Activated T-helper 2 cell treated with anti-CD3 and anti-CD28 coated beads, Interferon-gamma antibody, Interleukin-2, Interleukin-4, amounts not matched to agents 10 μg/mL and 5 μg/mL and 100 μg/mL, durations not matched to agents 14 hours and 24 hours and 36 hours (primary cell): ENCODE measurements at regions not wholly inside any gene's neighbourhood (a gene's known extent, or its start where the extent isn't known, plus 50 kb on each side); places are given as distances from the start of the nearest gene placed in this dataset.

Experiments
- DNase-seq: peaks from one replicate; pipeline ENCODE4 v3.0.0; 2021; ENCODE audit warnings: low spot score
- H3K27ac Mint-ChIP-seq: one replicate; pipeline ENCODE4 v1.8.0; 2021; ENCODE audit warnings: mixed read lengths
- H3K27me3 Mint-ChIP-seq: one replicate; pipeline ENCODE4 v1.8.0; 2021; ENCODE audit warnings: low read depth, mixed read lengths
- H3K36me3 Mint-ChIP-seq: one replicate; pipeline ENCODE4 v1.8.0; 2021; ENCODE audit warnings: low read depth, mixed read lengths
- H3K4me1 Mint-ChIP-seq: one replicate; pipeline ENCODE4 v1.8.0; 2021; ENCODE audit warnings: low read depth, mixed read lengths
- H3K4me3 Mint-ChIP-seq: one replicate; pipeline ENCODE4 v1.8.0; 2021; ENCODE audit warnings: low read depth, mild to moderate bottlenecking, moderate library complexity, mixed read lengths
- H3K9me3 Mint-ChIP-seq: one replicate; pipeline ENCODE4 v1.8.0; 2021; ENCODE audit warnings: mixed read lengths
- intact Hi-C: fragments of 100-400 bp; cut with micrococcal nuclease; formaldehyde crosslinking; loops from one replicate; pipeline ENCODE4 v1.15.1; 2023

GRCh38 chr10:85527616-85528317, 838.8 kb downstream of the GRID1 start:
- no peak for DNase-seq
- intact Hi-C loops: no loop called here
- Mint-ChIP-seq H3K27ac (no peak overlapping the region), H3K27me3 (peaks cover 3% of the 10 kb centered on the region), H3K4me3 (no peak overlapping the region), H3K36me3 (no peaks in the 10 kb centered on the region), H3K9me3 (peaks cover 8% of the 10 kb centered on the region), H3K4me1 (no peaks in the 10 kb centered on the region)

DNA sequence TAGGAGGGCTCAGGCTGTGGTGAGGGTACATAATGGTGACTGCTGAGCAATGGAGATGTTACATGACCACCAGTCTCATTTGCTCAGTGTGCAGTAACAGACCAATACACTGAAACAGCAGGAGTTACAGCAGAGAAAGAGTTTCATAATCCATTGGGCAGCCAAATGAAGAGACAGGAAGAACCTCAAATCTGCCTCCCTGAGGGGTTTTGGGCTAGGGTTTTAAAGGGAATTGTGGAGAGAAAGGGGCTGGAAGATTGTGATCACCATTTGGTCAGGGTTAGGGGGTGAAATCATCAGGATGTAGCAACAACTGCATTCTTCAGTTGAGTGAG, 838.3 kb downstream of the GRID1 start:
- no peaks in the 10 kb centered on the region for H3K4me1 Mint-ChIP-seq
- H3K27me3 Mint-ChIP-seq: peaks cover 3% of the 10 kb centered on the region
- no peaks in the 10 kb centered on the region for H3K36me3 Mint-ChIP-seq
- H3K9me3 Mint-ChIP-seq: peaks cover 8% of the 10 kb centered on the region
- intact Hi-C loops: no loop called here
- no peak overlapping the region for H3K4me3 Mint-ChIP-seq
- DNase-seq: no peak
- H3K27ac Mint-ChIP-seq: no peak overlapping the region

- H3K36me3 Mint-ChIP-seq: no peaks in the 10 kb centered on the region
Observed at GRCh38 chr10:85531706-85532105, 834.9 kb downstream of the GRID1 start.

DNA sequence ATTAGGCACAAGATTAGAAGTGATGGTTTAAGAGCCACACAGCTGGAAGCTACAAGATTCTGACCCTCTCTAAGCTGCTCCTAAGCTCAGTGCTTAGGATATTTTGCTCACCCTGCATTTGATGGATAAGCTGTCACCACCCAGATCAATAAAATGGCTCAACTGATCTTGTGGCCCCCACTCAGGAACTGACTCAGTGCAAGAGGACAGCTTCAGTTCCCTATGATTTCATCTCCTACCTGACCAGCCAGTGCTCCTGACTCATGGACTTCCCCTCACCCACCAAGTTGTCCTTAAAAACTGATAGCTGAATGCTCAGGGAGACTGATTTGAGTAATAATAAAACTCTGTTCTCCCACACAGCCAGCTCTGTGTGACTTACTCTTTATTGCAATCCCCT, 833.8 kb downstream of the GRID1 start:
- no peak for DNase-seq
- Mint-ChIP-seq H3K27ac (no peak overlapping the region), H3K27me3 (peaks cover 3% of the 10 kb centered on the region), H3K4me1 (no peaks in the 10 kb centered on the region), H3K4me3 (no peak overlapping the region), H3K36me3 (no peaks in the 10 kb centered on the region), H3K9me3 (peaks cover 8% of the 10 kb centered on the region)
- intact Hi-C loops: no loop called here

More at GRCh38 chr10:85531706-85532105, 834.9 kb downstream of the GRID1 start:
- Mint-ChIP-seq H3K4me1 (no peaks in the 10 kb centered on the region), H3K27ac (no peak overlapping the region), H3K4me3 (no peak overlapping the region), H3K9me3 (peaks cover 8% of the 10 kb centered on the region), H3K27me3 (peaks cover 3% of the 10 kb centered on the region)
- DNase-seq: no peak
- intact Hi-C loops: no loop called here

DNA sequence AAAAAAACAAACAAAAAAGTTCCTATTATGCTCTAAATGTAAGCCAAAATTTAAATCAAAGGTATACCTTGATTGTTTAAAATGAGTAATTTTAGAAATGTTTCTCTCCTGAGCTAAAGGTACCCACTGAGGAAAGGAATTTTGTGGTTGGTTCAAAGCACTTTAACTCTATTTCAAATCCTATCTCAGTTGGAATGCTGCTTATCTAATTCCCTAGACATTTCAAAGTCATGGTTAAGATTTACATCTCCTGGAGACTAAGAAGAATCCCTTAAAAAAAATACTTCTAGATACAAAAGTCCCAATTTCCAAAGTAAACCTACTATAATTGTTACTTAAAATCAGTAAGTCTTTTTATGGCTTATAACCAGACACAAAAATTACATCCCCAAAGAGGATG, 830.7 kb downstream of the GRID1 start:
- no peak overlapping the region for H3K27ac Mint-ChIP-seq

DNA sequence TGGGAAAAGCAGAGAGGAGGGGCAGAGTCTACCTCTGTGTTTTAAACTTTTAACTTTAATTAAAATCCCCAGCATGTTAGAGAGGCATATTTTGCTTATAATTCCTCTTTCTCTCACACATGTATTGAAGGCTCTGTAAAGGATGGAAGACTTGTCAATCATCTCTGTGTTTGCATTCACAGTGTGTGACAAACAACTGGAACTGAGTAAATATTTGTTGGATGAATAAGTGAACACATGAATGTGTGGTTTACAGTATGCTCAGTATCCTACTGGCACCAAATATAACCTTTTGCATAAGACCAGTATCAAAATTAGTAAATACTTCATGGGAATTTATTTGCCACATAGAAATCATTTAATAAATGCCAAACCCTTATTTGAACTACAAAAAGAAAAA, 829.0 kb downstream of the GRID1 start:
- H3K4me1 Mint-ChIP-seq: no peaks in the 10 kb centered on the region
- H3K9me3 Mint-ChIP-seq: no peaks in the 10 kb centered on the region
- H3K4me3 Mint-ChIP-seq: no peak overlapping the region
- no peak overlapping the region for H3K27ac Mint-ChIP-seq
- DNase-seq: no peak
- H3K36me3 Mint-ChIP-seq: no peaks in the 10 kb centered on the region
- intact Hi-C loops: no loop called here
- peaks cover under 1% of the 10 kb centered on the region for H3K27me3 Mint-ChIP-seq

More for the DNA sequence above, 830.7 kb downstream of the GRID1 start:
- Mint-ChIP-seq H3K4me1 (no peaks in the 10 kb centered on the region), H3K9me3 (no peaks in the 10 kb centered on the region), H3K27me3 (peaks cover 3% of the 10 kb centered on the region), H3K4me3 (no peak overlapping the region), H3K36me3 (no peaks in the 10 kb centered on the region)
- intact Hi-C loops: no loop called here
- no peak for DNase-seq

DNA sequence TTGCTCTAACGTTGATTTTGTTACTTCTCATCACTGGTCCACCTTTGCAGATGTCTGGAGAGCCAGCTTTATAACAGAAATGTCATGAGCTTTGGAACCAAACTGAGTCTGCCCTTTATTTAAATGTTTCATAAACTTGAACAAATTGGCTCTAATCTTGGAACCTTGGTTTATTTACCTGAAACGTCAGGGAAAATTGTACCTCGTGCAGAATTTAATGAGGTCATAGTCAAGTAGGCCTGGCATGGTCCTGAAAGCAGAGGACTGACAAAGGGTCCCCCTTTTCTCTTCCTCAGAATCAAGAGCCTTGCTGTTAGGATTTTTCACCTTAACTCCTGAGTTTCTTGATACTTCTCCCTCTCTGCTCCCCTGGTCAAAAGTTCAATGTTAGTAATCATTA, 828.0 kb downstream of the GRID1 start:
- H3K27ac Mint-ChIP-seq: no peak overlapping the region
- H3K36me3 Mint-ChIP-seq: no peaks in the 10 kb centered on the region
- H3K27me3 Mint-ChIP-seq: no peaks in the 10 kb centered on the region
- intact Hi-C loops: no loop called here
- no peak overlapping the region for H3K4me3 Mint-ChIP-seq
- no peaks in the 10 kb centered on the region for H3K4me1 Mint-ChIP-seq
- no peak for DNase-seq
- no peaks in the 10 kb centered on the region for H3K9me3 Mint-ChIP-seq

DNA sequence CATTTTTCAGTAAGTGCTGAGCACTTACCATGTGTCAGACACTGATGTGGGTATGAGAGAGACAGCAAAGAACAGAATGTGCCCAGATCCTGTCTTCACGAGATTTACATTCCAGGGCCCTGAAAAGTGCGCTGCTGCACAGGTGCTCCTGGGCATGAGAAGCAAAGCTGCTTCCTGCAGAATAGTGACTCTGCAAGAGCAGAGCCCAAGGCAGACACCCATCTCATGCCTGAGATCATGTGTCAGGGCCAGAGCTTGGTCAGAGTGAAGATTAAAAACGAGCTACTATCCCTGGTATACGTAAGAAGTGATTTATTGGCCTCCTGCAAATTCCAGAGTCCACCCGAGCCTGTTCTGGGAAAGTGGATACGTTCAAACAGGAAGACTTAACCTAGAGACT, 824.4 kb downstream of the GRID1 start:
- Mint-ChIP-seq H3K36me3 (no peaks in the 10 kb centered on the region), H3K27ac (no peak overlapping the region), H3K4me1 (no peaks in the 10 kb centered on the region), H3K9me3 (no peaks in the 10 kb centered on the region), H3K27me3 (peaks cover 1% of the 10 kb centered on the region), H3K4me3 (no peak overlapping the region)
- intact Hi-C loops: no loop called here
- no peak for DNase-seq

DNA sequence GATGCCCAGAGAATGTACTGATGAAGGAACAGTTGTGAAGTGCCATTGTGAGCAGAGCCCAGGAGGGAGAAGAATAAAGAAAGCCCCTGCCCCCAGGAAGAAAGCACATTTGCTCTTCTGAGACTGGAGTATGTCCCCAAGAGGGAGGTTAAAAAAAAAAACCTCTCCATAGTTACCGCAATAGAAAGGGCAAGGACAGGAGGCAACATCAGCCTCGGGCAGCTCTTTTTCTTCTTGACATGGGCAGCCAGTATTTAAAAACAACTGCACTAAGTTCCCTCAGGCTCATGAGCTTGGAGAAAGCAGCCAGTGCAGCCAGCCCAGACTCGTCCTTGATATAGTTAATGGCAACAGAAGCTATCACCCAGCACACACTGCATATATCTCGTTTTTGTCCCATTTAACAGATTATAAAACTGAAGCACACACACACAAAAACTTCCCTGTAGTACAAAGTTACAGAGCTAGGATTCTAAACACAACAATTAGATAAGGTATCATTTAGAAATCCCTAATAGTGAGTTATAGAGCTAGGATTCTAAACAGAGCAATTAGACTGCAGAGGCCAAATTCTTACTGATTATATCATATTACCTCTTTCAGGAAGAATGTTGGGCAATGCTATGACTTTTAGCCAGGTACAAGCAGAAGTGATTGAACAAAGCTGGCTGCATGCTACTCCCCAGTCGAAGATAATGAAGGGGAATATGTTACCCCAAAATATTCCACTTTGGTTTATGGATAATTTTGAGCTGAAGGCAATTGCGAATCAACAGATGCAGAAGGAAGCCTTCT, 823.5 kb downstream of the GRID1 start:
- Mint-ChIP-seq H3K4me3 (no peak overlapping the region), H3K27ac (no peak overlapping the region), H3K9me3 (no peaks in the 10 kb centered on the region), H3K27me3 (peaks cover 1% of the 10 kb centered on the region), H3K36me3 (no peaks in the 10 kb centered on the region), H3K4me1 (no peaks in the 10 kb centered on the region)
- DNase-seq: no peak
- intact Hi-C loops: no loop called here

DNA sequence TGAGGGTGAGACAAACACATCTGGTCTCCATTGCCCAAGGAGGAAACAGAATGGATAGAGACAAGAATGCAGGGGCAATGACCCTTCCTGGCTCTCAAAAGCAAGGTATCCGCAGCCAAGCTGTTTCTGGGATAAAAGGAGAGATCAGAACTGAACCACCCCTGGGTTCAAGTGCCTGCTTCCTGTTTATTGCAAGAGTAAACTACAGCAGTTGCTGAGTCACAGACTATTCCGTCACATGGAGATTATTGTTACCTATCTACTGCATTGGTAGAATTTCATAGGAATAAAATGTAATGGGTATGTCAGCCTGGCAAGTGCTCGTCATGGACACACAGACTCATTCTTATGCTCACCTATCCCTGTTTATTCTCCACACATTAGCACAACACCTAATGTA, 821.6 kb downstream of the GRID1 start:
- Mint-ChIP-seq H3K36me3 (no peaks in the 10 kb centered on the region), H3K4me3 (no peak overlapping the region), H3K9me3 (no peaks in the 10 kb centered on the region), H3K27ac (no peak overlapping the region), H3K4me1 (no peaks in the 10 kb centered on the region), H3K27me3 (peaks cover 3% of the 10 kb centered on the region)
- DNase-seq: no peak
- intact Hi-C loops: loop anchor here (5.0 kb wide), 1 partner anchor 832 kb away; no protein-coding TSS in a partner anchor

DNA sequence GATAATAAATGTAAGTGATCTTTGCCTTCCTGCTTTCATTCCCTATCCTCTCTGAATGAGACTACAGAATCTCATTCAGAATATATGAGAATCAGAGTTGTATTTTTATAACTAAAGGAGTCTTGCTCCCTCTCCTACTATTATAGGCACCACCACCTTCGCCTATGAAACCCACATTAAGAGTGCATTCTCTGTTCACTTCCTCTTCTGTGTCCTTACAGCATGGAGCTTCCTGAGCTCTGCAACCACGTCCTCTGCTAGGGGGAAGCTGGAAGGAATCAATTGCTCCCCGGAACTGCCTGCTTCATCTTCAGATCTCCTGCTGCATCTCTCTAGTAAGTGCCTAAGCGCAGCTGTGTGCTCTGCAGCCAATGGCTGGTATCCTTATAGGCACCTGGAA, 820.7 kb downstream of the GRID1 start:
- H3K4me1 Mint-ChIP-seq: no peaks in the 10 kb centered on the region
- no peaks in the 10 kb centered on the region for H3K36me3 Mint-ChIP-seq
- H3K4me3 Mint-ChIP-seq: no peak overlapping the region
- intact Hi-C loops: loop anchor here (5.0 kb wide), 1 partner anchor 831 kb away; no protein-coding TSS in a partner anchor
- no peaks in the 10 kb centered on the region for H3K9me3 Mint-ChIP-seq
- H3K27ac Mint-ChIP-seq: no peak overlapping the region
- peaks cover 3% of the 10 kb centered on the region for H3K27me3 Mint-ChIP-seq
- DNase-seq: no peak

GRCh38 chr10:85547460-85548023, 819.1 kb downstream of the GRID1 start:
- Mint-ChIP-seq H3K36me3 (no peaks in the 10 kb centered on the region), H3K27me3 (peaks cover 3% of the 10 kb centered on the region), H3K4me1 (no peaks in the 10 kb centered on the region), H3K4me3 (no peak overlapping the region), H3K9me3 (no peaks in the 10 kb centered on the region), H3K27ac (no peak overlapping the region)
- no peak for DNase-seq
- intact Hi-C loops: loop anchor here (5.0 kb wide), 1 partner anchor 830 kb away; no protein-coding TSS in a partner anchor

DNA sequence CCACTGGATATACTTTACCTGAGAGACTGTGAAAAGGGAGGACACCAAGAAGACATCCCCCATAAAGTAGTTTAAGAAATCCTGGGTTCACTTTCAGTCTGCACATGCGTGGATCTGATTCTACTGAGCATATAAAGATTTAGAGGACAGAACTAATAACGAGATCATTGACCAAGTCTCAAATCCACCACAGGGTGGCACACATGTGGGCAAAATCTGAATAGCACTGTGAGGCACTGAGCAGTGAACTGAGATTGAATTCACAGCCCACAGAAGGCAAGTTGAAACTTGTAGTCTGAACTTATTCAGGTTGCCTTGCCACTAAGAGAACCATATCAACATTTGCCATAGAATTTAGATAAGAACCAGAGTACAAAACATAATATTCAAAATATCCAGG, 818.6 kb downstream of the GRID1 start:
- no peak overlapping the region for H3K27ac Mint-ChIP-seq
- H3K4me1 Mint-ChIP-seq: no peaks in the 10 kb centered on the region
- intact Hi-C loops: loop anchor here (5.0 kb wide), 1 partner anchor 829 kb away; no protein-coding TSS in a partner anchor
- peaks cover 3% of the 10 kb centered on the region for H3K27me3 Mint-ChIP-seq
- H3K36me3 Mint-ChIP-seq: no peaks in the 10 kb centered on the region
- no peak for DNase-seq
- H3K4me3 Mint-ChIP-seq: no peak overlapping the region
- no peaks in the 10 kb centered on the region for H3K9me3 Mint-ChIP-seq
